Ovary (tissue), 3 donors: ENCODE measurements at regions not wholly inside any gene's neighbourhood (a gene's known extent, or its start where the extent isn't known, plus 50 kb on each side); places are given as distances from the start of the nearest gene placed in this dataset.

Experiments used
- EP300 ChIP-seq: sonication (generic); formaldehyde crosslinking; IDR thresholded peaks from one replicate; pipeline ENCODE4 v1.6.1; 2017; ENCODE audit warnings: antibody characterized with exemption
- POLR2A ChIP-seq: fragments of 450-650 bp; IDR thresholded peaks from one replicate; pipeline ENCODE4 v1.6.1; 2017; ENCODE audit warnings: antibody characterized with exemption, mild to moderate bottlenecking, moderate library complexity
- TF ChIP-seq, protein P1 (sequence below), 3 donors: fragments of 450-650 bp in 2 of 3; fragments of 200-600 bp in 1 of 3; IDR thresholded peaks; one replicate each; pipeline versions ENCODE4 v1.5.1 to v1.8.0; 2016 to 2022; ENCODE audit warnings: antibody characterized with exemption in 3 of 3, mild to moderate bottlenecking in 1 of 3
- donor health status: DM: no; HTN: no; CAD: no.

DNA sequence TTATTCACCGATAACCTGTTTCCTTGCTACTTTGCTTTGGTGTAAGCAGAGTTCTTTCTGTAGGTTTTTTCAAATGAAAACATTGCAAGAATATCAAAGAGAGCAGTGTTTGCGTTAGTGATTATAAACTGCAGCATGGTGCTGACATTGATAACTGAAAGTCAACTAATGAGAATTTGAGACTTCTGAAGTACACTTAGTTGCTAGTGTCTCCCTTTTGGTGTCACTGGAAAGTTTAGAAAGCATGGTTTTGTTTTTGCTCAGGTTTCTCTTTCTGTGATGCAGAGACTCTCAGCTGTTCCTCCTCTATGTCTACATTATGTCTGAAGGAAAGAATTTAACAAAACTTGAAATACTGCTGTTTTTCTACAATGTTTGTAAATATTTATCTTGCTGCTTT is 80.2 kb upstream of the ZNF169 start:
- TF ChIP-seq POLR2A (no peak), EP300 (no peak)
- TF ChIP-seq, protein P1, sequence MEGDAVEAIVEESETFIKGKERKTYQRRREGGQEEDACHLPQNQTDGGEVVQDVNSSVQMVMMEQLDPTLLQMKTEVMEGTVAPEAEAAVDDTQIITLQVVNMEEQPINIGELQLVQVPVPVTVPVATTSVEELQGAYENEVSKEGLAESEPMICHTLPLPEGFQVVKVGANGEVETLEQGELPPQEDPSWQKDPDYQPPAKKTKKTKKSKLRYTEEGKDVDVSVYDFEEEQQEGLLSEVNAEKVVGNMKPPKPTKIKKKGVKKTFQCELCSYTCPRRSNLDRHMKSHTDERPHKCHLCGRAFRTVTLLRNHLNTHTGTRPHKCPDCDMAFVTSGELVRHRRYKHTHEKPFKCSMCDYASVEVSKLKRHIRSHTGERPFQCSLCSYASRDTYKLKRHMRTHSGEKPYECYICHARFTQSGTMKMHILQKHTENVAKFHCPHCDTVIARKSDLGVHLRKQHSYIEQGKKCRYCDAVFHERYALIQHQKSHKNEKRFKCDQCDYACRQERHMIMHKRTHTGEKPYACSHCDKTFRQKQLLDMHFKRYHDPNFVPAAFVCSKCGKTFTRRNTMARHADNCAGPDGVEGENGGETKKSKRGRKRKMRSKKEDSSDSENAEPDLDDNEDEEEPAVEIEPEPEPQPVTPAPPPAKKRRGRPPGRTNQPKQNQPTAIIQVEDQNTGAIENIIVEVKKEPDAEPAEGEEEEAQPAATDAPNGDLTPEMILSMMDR (IDR thresholded peaks at IDR 0.05) = no peak
